ENCODE measurements at regions not wholly inside any gene's neighbourhood (a gene's known extent, or its start where the extent isn't known, plus 50 kb on each side); places are given as distances from the start of the nearest gene placed in this dataset.

- ChIA-PET SMC1A (ENCODE audit: uncharacterized antibody, unreplicated experiment) (no interaction called here), CTCF (no interaction called here), POLR2A (no interaction called here), RAD21 (ENCODE audit: unreplicated experiment) (no interaction called here)
- no peaks in the 10 kb centered on the region for H3K4me1 ChIP-seq (ENCODE audit: control insufficient read depth, insufficient read depth, low read length)
- no peak overlapping the region for H3K4me3 ChIP-seq
- H3K79me2 ChIP-seq (ENCODE audit: control insufficient read depth, insufficient read depth, low read length), result no peaks in the 10 kb centered on the region
- H4K20me1 ChIP-seq (ENCODE audit: control insufficient read depth, insufficient read depth), result no peaks in the 10 kb centered on the region
- no peaks in the 10 kb centered on the region for H3K27me3 ChIP-seq (replicated peaks in 1 of 2; ENCODE audit: control insufficient read depth in 2 of 2, insufficient read depth in 2 of 2, low read length in 1 of 2)
- no peak overlapping the region for H3K27ac ChIP-seq (ENCODE audit: control insufficient read depth, insufficient read depth)
- BruUV-seq (replicated peaks), result no TSS peak
- 0% methylated on average over 3 of the region's 3 CpGs for WGBS (ENCODE audit: insufficient coverage, insufficient replicate concordance, low lambda C conversion rate, missing lambda C conversion rate)
- intact Hi-C loops (cut with micrococcal nuclease; ENCODE audit: unreplicated experiment), result no loop called here
- no peak overlapping the region for H3K4me2 ChIP-seq (ENCODE audit: control insufficient read depth, insufficient read depth)
- H3K9me3 ChIP-seq (replicated peaks; ENCODE audit: control insufficient read depth, insufficient read depth, low read length), result no peaks in the 10 kb centered on the region
- H3K36me3 ChIP-seq (ENCODE audit: control insufficient read depth in 2 of 2, insufficient read depth in 2 of 2, low read length in 1 of 2), result no peaks in the 10 kb centered on the region
- in situ Hi-C loops (cut with MboI), result no loop called here
- DNase-seq (ENCODE audit: low read depth, low spot score) (no peak), ATAC-seq (no peak), FAIRE-seq (no peak)
- TF ChIP-seq MTA3 (IDR thresholded peaks at IDR 0.05; ENCODE audit: borderline replicate concordance, low read length) (no peak), ZNF217 (IDR thresholded peaks at IDR 0.05) (no peak), FOXK2 (IDR thresholded peaks at IDR 0.05) (no peak), RUNX3 (IDR thresholded peaks at IDR 0.05; ENCODE audit: low read length) (no peak), RB1 (IDR thresholded peaks at IDR 0.05; ENCODE audit: borderline replicate concordance) (no peak), TAF1 (IDR thresholded peaks at IDR 0.05; ENCODE audit: borderline replicate concordance, low read depth, low read length) (no peak), PRDM15 (CRISPR knock-in tag; IDR thresholded peaks at IDR 0.05) (no peak), SIN3A (IDR thresholded peaks at IDR 0.05; ENCODE audit: low read depth, low read length) (no peak), ZBTB33 (IDR thresholded peaks at IDR 0.05) (no peak), BACH1 (IDR thresholded peaks at IDR 0.05; ENCODE audit: borderline replicate concordance) (no peak), ZNF384 (IDR thresholded peaks at IDR 0.05; ENCODE audit: borderline replicate concordance, low read depth, low read length) (no peak), CREB1 (IDR thresholded peaks at IDR 0.05; ENCODE audit: low read depth) (no peak), USF2 (IDR thresholded peaks at IDR 0.05; ENCODE audit: borderline replicate concordance, low read depth, low read length) (no peak), ELK1 (IDR thresholded peaks at IDR 0.05; ENCODE audit: low read depth, low read length) (no peak), BMI1 (IDR thresholded peaks at IDR 0.05; ENCODE audit: borderline replicate concordance) (no peak), EZH2 (IDR thresholded peaks at IDR 0.05; ENCODE audit: borderline replicate concordance, control insufficient read depth, low read depth, low read length) (no peak), POU2F2 (IDR thresholded peaks at IDR 0.05; ENCODE audit: borderline replicate concordance, low read depth, low read length) (no peak)
- H2AFZ ChIP-seq (ENCODE audit: control insufficient read depth, low read depth, low read length), result no peak overlapping the region
- no peak overlapping the region for H3K9ac ChIP-seq (ENCODE audit: control insufficient read depth, insufficient read depth, low read length)
Observed at GRCh38 chr17:33990943-33991706, 264.0 kb upstream of the CCL2 start.

Measured in GM12878 (cell line).